Natural killer cell treated with Interleukin-12 subunit alpha and Interleukin-12 subunit beta and Interleukin-15 and Interleukin-18, amount 100 ng/mL, for 72 hours (primary cell): ENCODE measurements at regions not wholly inside any gene's neighbourhood (a gene's known extent, or its start where the extent isn't known, plus 50 kb on each side); places are given as distances from the start of the nearest gene placed in this dataset.

ENCODE experiments used
- ATAC-seq, 2 donors: fragments of 150-1000 bp; cut with Tn5 transposase in 1 of 2; sonication (Bioruptor Pico), chemical (Tn5 transposase) in 1 of 2; 2 replicates each; pipeline ENCODE4 v1.10.0; 2021
- DNase-seq: peaks from one replicate; pipeline ENCODE4 v3.0.0; 2022; ENCODE audit warnings: low spot score
- H3K27ac Mint-ChIP-seq, 2 donors: 1 replicate in 1 of 2; 2 replicates in 1 of 2; pipeline ENCODE4 v1.8.0; 2022; ENCODE audit warnings: mixed read lengths in 2 of 2, mild to moderate bottlenecking in 1 of 2, moderate library complexity in 1 of 2
- H3K27me3 Mint-ChIP-seq, 2 donors: 1 replicate in 1 of 2; 2 replicates in 1 of 2; pipeline ENCODE4 v1.8.0; 2022; ENCODE audit warnings: mixed read lengths in 2 of 2
- H3K36me3 Mint-ChIP-seq: one replicate; pipeline ENCODE4 v1.8.0; 2022; ENCODE audit warnings: mixed read lengths
- H3K4me1 Mint-ChIP-seq, 2 donors: 1 replicate in 1 of 2; 2 replicates in 1 of 2; pipeline ENCODE4 v1.8.0; 2022; ENCODE audit warnings: low read depth in 2 of 2, mixed read lengths in 2 of 2, mild to moderate bottlenecking in 1 of 2
- H3K4me3 Mint-ChIP-seq: one replicate; pipeline ENCODE4 v1.8.0; 2022; ENCODE audit warnings: mixed read lengths
- H3K9me3 Mint-ChIP-seq: 2 replicates; pipeline ENCODE4 v1.8.0; 2022; ENCODE audit warnings: mixed read lengths

DNA sequence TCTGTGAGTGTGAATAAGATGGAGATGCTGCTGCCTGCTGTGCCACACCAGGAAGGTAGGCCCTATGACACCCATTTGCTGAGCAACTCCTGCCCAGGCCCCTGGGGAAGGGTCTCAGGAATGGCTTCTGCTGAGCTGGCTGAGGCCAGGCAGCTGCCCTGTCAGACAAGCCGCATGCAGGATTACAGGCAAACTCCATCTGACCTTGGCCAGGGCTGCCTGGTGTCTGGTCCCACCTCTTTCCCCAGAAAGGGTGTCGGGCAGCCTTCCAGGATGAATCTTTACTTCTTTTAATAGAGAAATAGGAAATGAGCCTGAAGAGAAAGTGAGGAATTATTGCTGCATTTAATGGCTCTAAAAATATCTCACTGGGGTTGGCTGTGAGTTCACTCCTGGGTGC is 182.5 kb downstream of the IRX5 start:
- Mint-ChIP-seq H3K27me3 (peaks cover 0 to 5% of the 10 kb centered on the region in 2 donors), H3K4me3 (no peak overlapping the region), H3K27ac (no peak overlapping the region), H3K9me3 (no peaks in the 10 kb centered on the region), H3K36me3 (no peaks in the 10 kb centered on the region), H3K4me1 (no peaks in the 10 kb centered on the region)
- DNase-seq (no peak), ATAC-seq (no peak)

DNA sequence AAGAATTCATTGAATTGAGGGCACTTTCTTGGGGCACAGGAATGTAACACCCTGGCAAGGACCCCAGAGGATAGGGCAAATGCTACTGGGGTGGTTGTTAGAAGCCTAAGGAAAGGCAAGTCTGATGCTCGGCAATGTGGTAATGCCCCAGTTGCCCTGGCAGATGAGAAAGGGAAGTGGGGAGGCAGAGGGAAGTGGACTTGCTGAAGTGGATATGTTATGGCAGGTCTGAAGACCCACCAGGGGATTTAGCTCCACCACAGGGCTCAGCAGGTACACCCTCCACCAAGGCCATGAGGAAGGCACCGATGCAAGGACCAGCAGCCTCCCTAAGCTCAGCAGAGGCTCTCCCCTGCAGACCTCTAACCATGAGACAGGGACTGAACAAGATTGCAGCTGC is 184.8 kb downstream of the IRX5 start:
- H3K27ac Mint-ChIP-seq: no peak overlapping the region
- no peak for DNase-seq
- no peak overlapping the region for H3K4me3 Mint-ChIP-seq
- H3K27me3 Mint-ChIP-seq: peaks cover 4 to 10% of the 10 kb centered on the region in 2 donors
- H3K36me3 Mint-ChIP-seq: no peaks in the 10 kb centered on the region
- no peaks in the 10 kb centered on the region for H3K4me1 Mint-ChIP-seq
- no peaks in the 10 kb centered on the region for H3K9me3 Mint-ChIP-seq
- ATAC-seq: no peak

- Mint-ChIP-seq H3K36me3 (no peaks in the 10 kb centered on the region), H3K4me3 (no peak overlapping the region), H3K9me3 (no peaks in the 10 kb centered on the region), H3K27me3 (peaks cover 4 to 10% of the 10 kb centered on the region in 2 donors), H3K4me1 (no peaks in the 10 kb centered on the region), H3K27ac (no peak overlapping the region)
- DNase-seq (no peak), ATAC-seq (no peak)
These were observed 185.7 kb downstream of the IRX5 start for GRCh38 chr16:55116165-55116920.

GRCh38 chr16:55118701-55119260 is 188.1 kb downstream of the IRX5 start:
- DNase-seq: no peak
- peaks cover 4 to 9% of the 10 kb centered on the region in 2 donors for H3K27me3 Mint-ChIP-seq
- no peaks in the 10 kb centered on the region for H3K9me3 Mint-ChIP-seq

DNA sequence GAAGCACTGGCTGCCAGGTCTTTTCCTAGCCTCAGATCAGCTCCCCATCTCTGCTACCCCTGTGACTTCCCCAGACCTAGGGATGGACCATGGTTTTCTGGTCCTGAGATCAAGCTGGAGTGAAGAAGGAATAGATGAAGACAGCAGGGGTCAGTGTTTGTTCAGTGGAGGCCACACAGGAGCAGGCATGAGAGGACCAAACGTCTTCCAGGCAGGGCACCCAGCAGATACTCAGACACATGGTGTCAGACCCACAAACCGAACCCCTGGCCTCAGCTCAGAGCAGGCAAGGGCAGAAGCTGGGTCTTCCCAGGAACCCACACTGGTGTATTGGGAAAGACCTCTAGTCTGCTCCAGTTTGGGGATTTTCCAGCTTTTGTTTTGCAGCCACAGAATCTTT is 189.7 kb downstream of the IRX5 start:
- DNase-seq (no peak), ATAC-seq (no peak)
- no peak overlapping the region for H3K27ac Mint-ChIP-seq
- H3K27me3 Mint-ChIP-seq: peaks cover 4 to 19% of the 10 kb centered on the region in 2 donors
- H3K4me3 Mint-ChIP-seq: no peak overlapping the region
- no peaks in the 10 kb centered on the region for H3K9me3 Mint-ChIP-seq
- H3K36me3 Mint-ChIP-seq: no peaks in the 10 kb centered on the region
- H3K4me1 Mint-ChIP-seq: no peaks in the 10 kb centered on the region

More at GRCh38 chr16:55118701-55119260, 188.1 kb downstream of the IRX5 start:
- H3K27ac Mint-ChIP-seq: no peak overlapping the region
- no peak overlapping the region for H3K4me3 Mint-ChIP-seq
- no peaks in the 10 kb centered on the region for H3K4me1 Mint-ChIP-seq
- no peak for ATAC-seq
- H3K36me3 Mint-ChIP-seq: no peaks in the 10 kb centered on the region

DNA sequence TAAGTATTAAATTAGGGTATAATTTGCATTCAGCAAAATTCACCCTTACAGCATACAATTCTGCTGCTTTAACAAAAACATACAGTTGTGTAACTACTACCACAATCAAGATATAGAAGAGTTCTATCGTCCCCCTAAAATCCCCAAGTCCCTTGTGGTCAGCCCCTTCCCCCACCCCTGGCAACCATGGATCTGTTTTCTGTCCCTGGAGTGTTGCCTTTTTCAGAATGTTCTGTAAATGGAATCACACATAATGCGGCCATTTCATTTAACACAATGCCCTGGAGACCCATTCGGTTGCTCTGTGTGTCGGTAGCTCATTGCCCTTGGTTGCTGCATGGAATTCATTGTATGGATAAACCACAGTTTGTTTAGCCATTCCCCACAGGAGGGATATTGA is 190.2 kb downstream of the IRX5 start:
- no peak for ATAC-seq
- Mint-ChIP-seq H3K4me3 (no peak overlapping the region), H3K27ac (no peak overlapping the region), H3K9me3 (no peaks in the 10 kb centered on the region), H3K36me3 (no peaks in the 10 kb centered on the region), H3K4me1 (no peaks in the 10 kb centered on the region), H3K27me3 (peaks cover 4 to 21% of the 10 kb centered on the region in 2 donors)
- DNase-seq: no peak

- H3K4me1 Mint-ChIP-seq: no peaks in the 10 kb centered on the region
- H3K36me3 Mint-ChIP-seq: no peaks in the 10 kb centered on the region
- DNase-seq: no peak
- peaks cover 6 to 26% of the 10 kb centered on the region in 2 donors for H3K27me3 Mint-ChIP-seq
- ATAC-seq: no peak
- no peak overlapping the region for H3K27ac Mint-ChIP-seq
- H3K9me3 Mint-ChIP-seq: no peaks in the 10 kb centered on the region
- H3K4me3 Mint-ChIP-seq: no peak overlapping the region
These were observed 193.0 kb downstream of the IRX5 start for GRCh38 chr16:55123652-55124051.

DNA sequence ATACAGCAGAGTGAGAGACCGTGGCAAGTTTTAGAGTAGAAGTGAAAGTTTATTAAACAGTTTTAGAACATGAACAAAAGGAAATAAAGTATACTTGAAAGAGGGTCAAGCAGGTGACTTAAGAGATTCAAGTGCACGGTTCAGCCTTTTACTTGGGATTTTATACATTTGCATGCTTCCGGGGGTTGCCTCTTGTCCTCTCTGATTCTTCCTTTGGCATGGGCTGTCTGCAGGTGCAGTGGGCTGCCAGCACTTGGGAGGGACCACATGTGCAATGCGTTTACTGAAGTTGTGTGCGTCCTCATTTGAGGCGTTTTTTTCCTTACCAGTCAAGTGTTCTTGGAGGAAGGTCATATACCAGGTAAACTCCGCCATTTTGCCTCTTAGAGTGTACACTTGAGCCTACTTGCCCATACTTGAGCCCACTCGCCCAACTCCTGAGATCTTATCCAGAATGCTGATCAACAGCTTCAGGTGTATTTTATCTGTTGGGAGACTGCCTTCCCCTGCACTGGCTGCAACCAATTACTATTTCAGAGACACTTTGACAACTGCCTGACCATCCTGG is 195.2 kb downstream of the IRX5 start:
- H3K4me1 Mint-ChIP-seq: no peaks in the 10 kb centered on the region
- H3K27me3 Mint-ChIP-seq: peaks cover 2 to 20% of the 10 kb centered on the region in 2 donors
- DNase-seq (no peak), ATAC-seq (no peak)
- no peak overlapping the region for H3K4me3 Mint-ChIP-seq
- no peaks in the 10 kb centered on the region for H3K36me3 Mint-ChIP-seq
- no peak overlapping the region for H3K27ac Mint-ChIP-seq
- H3K9me3 Mint-ChIP-seq: no peaks in the 10 kb centered on the region

DNA sequence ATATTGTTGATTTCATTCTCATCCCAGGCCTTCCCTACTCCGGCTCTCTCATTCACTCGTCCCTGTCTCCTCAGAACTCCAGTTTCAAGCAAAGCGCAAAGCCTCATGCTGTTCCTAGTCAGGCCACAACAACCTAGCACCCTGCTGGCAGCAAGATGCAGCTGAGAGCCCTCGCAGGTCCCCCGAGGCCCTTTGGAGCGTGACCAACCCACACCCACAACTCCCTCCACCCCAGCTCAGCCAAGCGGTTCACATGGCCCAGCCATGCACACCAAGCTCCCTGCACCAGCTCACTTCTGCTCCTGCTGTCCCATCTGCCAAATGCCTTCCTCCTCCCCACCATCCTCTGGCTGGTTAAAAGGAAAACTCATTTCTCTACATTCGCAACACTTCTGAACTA is 195.8 kb downstream of the IRX5 start:
- DNase-seq: no peak
- no peak overlapping the region for H3K4me3 Mint-ChIP-seq
- peaks cover 2 to 20% of the 10 kb centered on the region in 2 donors for H3K27me3 Mint-ChIP-seq
- H3K36me3 Mint-ChIP-seq: no peaks in the 10 kb centered on the region
- ATAC-seq: no peak
- H3K9me3 Mint-ChIP-seq: no peaks in the 10 kb centered on the region
- no peak overlapping the region for H3K27ac Mint-ChIP-seq
- H3K4me1 Mint-ChIP-seq: no peaks in the 10 kb centered on the region

GRCh38 chr16:55130456-55130855 is 193.5 kb upstream of the IRX6 start:
- ATAC-seq (no peak), DNase-seq (no peak)
- no peak overlapping the region for H3K4me3 Mint-ChIP-seq
- no peaks in the 10 kb centered on the region for H3K4me1 Mint-ChIP-seq
- H3K9me3 Mint-ChIP-seq: no peaks in the 10 kb centered on the region
- H3K36me3 Mint-ChIP-seq: no peaks in the 10 kb centered on the region
- peaks cover 2 to 6% of the 10 kb centered on the region in 2 donors for H3K27me3 Mint-ChIP-seq
- H3K27ac Mint-ChIP-seq: no peak overlapping the region

- no peak for DNase-seq
- H3K4me3 Mint-ChIP-seq: no peak overlapping the region
- H3K36me3 Mint-ChIP-seq: no peaks in the 10 kb centered on the region
- no peak for ATAC-seq
- no peak overlapping the region for H3K27ac Mint-ChIP-seq
- H3K9me3 Mint-ChIP-seq: no peaks in the 10 kb centered on the region
- peaks cover 2 to 5% of the 10 kb centered on the region in 2 donors for H3K27me3 Mint-ChIP-seq
- no peaks in the 10 kb centered on the region for H3K4me1 Mint-ChIP-seq
These were observed 193.1 kb upstream of the IRX6 start for GRCh38 chr16:55130911-55131310.

GRCh38 chr16:55133654-55134053 is 190.3 kb upstream of the IRX6 start:
- H3K27ac Mint-ChIP-seq: no peak overlapping the region
- no peak for ATAC-seq
- no peak overlapping the region for H3K4me3 Mint-ChIP-seq

GRCh38 chr16:55136356-55137150 is 187.4 kb upstream of the IRX6 start:
- Mint-ChIP-seq H3K36me3 (no peaks in the 10 kb centered on the region), H3K9me3 (no peaks in the 10 kb centered on the region), H3K4me1 (no peaks in the 10 kb centered on the region), H3K4me3 (no peak overlapping the region), H3K27me3 (peaks cover 0 to 4% of the 10 kb centered on the region in 2 donors), H3K27ac (no peak overlapping the region)
- ATAC-seq (no peak), DNase-seq (no peak)

More at GRCh38 chr16:55133654-55134053, 190.3 kb upstream of the IRX6 start:
- no peak for DNase-seq
- no peaks in the 10 kb centered on the region for H3K9me3 Mint-ChIP-seq
- H3K4me1 Mint-ChIP-seq: no peaks in the 10 kb centered on the region
- peaks cover 0 to 4% of the 10 kb centered on the region in 2 donors for H3K27me3 Mint-ChIP-seq
- H3K36me3 Mint-ChIP-seq: no peaks in the 10 kb centered on the region

- Mint-ChIP-seq H3K4me1 (no peaks in the 10 kb centered on the region), H3K36me3 (no peaks in the 10 kb centered on the region), H3K27me3 (peaks cover 0 to 4% of the 10 kb centered on the region in 2 donors), H3K9me3 (no peaks in the 10 kb centered on the region), H3K27ac (no peak overlapping the region), H3K4me3 (no peak overlapping the region)
- DNase-seq (no peak), ATAC-seq (no peak)
These were observed 185.7 kb upstream of the IRX6 start for GRCh38 chr16:55138298-55138697.
